Mesothelial cell of epicardium (in vitro differentiated cells): ENCODE measurements at regions not wholly inside any gene's neighbourhood (a gene's known extent, or its start where the extent isn't known, plus 50 kb on each side); places are given as distances from the start of the nearest gene placed in this dataset.

Experiments used
- DNase-seq, 2 experiments: peaks; one replicate each; pipeline ENCODE4 v3.0.0; 2021; ENCODE audit warnings: low spot score in 2 of 2; ENCODE audit not compliant: unreplicated experiment in 2 of 2
- H3K27ac Mint-ChIP-seq: 2 replicates; pipeline ENCODE4 v1.8.0; 2021; ENCODE audit warnings: mixed read lengths
- H3K27me3 Mint-ChIP-seq: 2 replicates; pipeline ENCODE4 v1.8.0; 2021; ENCODE audit warnings: low read depth, mixed read lengths
- H3K36me3 Mint-ChIP-seq: 2 replicates; pipeline ENCODE4 v1.8.0; 2021; ENCODE audit warnings: mixed read lengths
- H3K4me1 Mint-ChIP-seq: 2 replicates; pipeline ENCODE4 v1.8.0; 2021; ENCODE audit warnings: mixed read lengths
- H3K4me3 Mint-ChIP-seq: 2 replicates; pipeline ENCODE4 v1.8.0; 2021; ENCODE audit warnings: mild to moderate bottlenecking, moderate library complexity, mixed read lengths
- H3K9me3 Mint-ChIP-seq: 2 replicates; pipeline ENCODE4 v1.8.0; 2021; ENCODE audit warnings: mixed read lengths
- TF ChIP-seq, protein P1 (sequence below): fragments of 200-600 bp; sonication (generic); IDR thresholded peaks from one replicate; pipeline ENCODE4 v1.5.0; 2021; ENCODE audit warnings: antibody characterized with exemption; ENCODE audit not compliant: unreplicated experiment

GRCh38 chr18:41436772-41437171 is 518.3 kb upstream of the PIK3C3 start:
- Mint-ChIP-seq H3K27me3 (no peaks in the 10 kb centered on the region), H3K4me3 (no peak overlapping the region), H3K4me1 (no peaks in the 10 kb centered on the region), H3K9me3 (peaks cover 19% of the 10 kb centered on the region), H3K27ac (no peak overlapping the region), H3K36me3 (peaks cover 3% of the 10 kb centered on the region)
- TF ChIP-seq, protein P1, sequence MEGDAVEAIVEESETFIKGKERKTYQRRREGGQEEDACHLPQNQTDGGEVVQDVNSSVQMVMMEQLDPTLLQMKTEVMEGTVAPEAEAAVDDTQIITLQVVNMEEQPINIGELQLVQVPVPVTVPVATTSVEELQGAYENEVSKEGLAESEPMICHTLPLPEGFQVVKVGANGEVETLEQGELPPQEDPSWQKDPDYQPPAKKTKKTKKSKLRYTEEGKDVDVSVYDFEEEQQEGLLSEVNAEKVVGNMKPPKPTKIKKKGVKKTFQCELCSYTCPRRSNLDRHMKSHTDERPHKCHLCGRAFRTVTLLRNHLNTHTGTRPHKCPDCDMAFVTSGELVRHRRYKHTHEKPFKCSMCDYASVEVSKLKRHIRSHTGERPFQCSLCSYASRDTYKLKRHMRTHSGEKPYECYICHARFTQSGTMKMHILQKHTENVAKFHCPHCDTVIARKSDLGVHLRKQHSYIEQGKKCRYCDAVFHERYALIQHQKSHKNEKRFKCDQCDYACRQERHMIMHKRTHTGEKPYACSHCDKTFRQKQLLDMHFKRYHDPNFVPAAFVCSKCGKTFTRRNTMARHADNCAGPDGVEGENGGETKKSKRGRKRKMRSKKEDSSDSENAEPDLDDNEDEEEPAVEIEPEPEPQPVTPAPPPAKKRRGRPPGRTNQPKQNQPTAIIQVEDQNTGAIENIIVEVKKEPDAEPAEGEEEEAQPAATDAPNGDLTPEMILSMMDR: no peak
- no peak for DNase-seq

DNA sequence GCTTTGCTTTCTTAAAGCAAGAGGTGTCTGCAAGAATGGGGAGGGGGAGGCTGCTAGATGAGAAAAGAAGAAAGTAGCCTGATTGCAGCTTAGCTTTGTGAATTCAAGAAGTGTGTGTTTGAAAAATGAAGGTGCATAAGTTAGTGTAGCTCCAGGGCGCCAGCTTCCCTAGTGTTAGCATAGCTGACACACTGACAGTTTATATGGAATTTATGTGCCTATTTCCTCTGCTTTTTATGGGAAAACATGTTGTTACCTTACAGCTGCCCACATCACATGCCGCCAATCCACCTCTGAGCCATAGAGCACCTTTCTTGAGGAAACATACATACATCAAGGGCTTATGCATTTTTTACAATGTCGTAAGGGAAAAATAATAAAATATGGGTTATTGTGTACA is 536.4 kb upstream of the PIK3C3 start:
- no peak overlapping the region for H3K27ac Mint-ChIP-seq
- H3K4me3 Mint-ChIP-seq: no peak overlapping the region
- H3K27me3 Mint-ChIP-seq: no peaks in the 10 kb centered on the region
- H3K4me1 Mint-ChIP-seq: no peaks in the 10 kb centered on the region
- no peak for DNase-seq
- no peaks in the 10 kb centered on the region for H3K9me3 Mint-ChIP-seq
- no peaks in the 10 kb centered on the region for H3K36me3 Mint-ChIP-seq
- TF ChIP-seq, protein P1: no peak

DNA sequence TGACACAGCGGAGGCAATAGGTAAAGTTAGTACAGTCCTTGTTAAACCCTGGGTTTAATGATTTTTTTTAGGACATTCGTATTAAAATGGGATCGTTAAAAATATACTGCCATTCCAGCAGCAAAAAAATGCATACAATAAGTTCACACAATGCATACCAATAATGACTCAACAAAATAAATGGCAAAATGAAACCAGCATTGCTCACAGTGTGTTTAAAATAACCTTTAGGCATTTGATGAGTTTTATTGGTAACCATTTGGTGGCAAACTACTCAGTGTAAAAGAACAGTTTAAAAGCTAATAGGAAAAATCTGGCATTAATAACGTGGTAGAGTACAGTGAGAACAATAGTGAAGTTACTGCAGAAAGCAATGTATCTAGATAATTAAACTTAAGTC is 539.0 kb upstream of the PIK3C3 start:
- DNase-seq: no peak
- H3K27ac Mint-ChIP-seq: no peak overlapping the region
- TF ChIP-seq, protein P1: no peak
- no peak overlapping the region for H3K4me3 Mint-ChIP-seq
- peaks cover 17% of the 10 kb centered on the region for H3K9me3 Mint-ChIP-seq
- H3K27me3 Mint-ChIP-seq: no peaks in the 10 kb centered on the region
- no peaks in the 10 kb centered on the region for H3K36me3 Mint-ChIP-seq
- H3K4me1 Mint-ChIP-seq: no peaks in the 10 kb centered on the region

GRCh38 chr18:41410006-41410405 is 545.0 kb upstream of the PIK3C3 start:
- Mint-ChIP-seq H3K4me1 (no peaks in the 10 kb centered on the region), H3K27me3 (no peaks in the 10 kb centered on the region), H3K27ac (no peak overlapping the region), H3K36me3 (no peaks in the 10 kb centered on the region), H3K4me3 (no peak overlapping the region), H3K9me3 (peaks cover 20% of the 10 kb centered on the region)
- TF ChIP-seq, protein P1: no peak
- DNase-seq: no peak

GRCh38 chr18:41406834-41407233 is 548.2 kb upstream of the PIK3C3 start:
- Mint-ChIP-seq H3K27me3 (no peaks in the 10 kb centered on the region), H3K9me3 (peaks cover 17% of the 10 kb centered on the region), H3K4me1 (no peaks in the 10 kb centered on the region), H3K27ac (no peak overlapping the region), H3K4me3 (no peak overlapping the region), H3K36me3 (peaks cover 3% of the 10 kb centered on the region)
- TF ChIP-seq, protein P1: no peak
- DNase-seq: no peak

- peaks cover 8% of the 10 kb centered on the region for H3K4me1 Mint-ChIP-seq
- no peaks in the 10 kb centered on the region for H3K9me3 Mint-ChIP-seq
- no peak for DNase-seq
- no peak overlapping the region for H3K4me3 Mint-ChIP-seq
- no peaks in the 10 kb centered on the region for H3K27me3 Mint-ChIP-seq
- TF ChIP-seq, protein P1: no peak
- H3K36me3 Mint-ChIP-seq: no peaks in the 10 kb centered on the region
- no peak overlapping the region for H3K27ac Mint-ChIP-seq
Observed at GRCh38 chr18:41396861-41397260, 558.2 kb upstream of the PIK3C3 start.
